T-helper 9 cell (primary cell): ENCODE measurements at regions not wholly inside any gene's neighbourhood (a gene's known extent, or its start where the extent isn't known, plus 50 kb on each side); places are given as distances from the start of the nearest gene placed in this dataset.
"Not testable (repeated sequence)": the region's sequence is repeated elsewhere in the genome, so short reads cannot be mapped to it uniquely, and the experiment has no call there.

ENCODE experiments used
- DNase-seq: peaks from one replicate; pipeline ENCODE4 v3.0.0-alpha.2; 2020

- DNase-seq = no peak
Observed at GRCh38 chr13:76331943-76332712, 554.1 kb downstream of the KCTD12 start.

- no peak for DNase-seq
Observed at GRCh38 chr13:76330761-76331160, 555.4 kb downstream of the KCTD12 start.

- DNase-seq = no peak
Observed at GRCh38 chr13:76329866-76330580, 556.2 kb downstream of the KCTD12 start.

GRCh38 chr13:76329004-76329403 is 557.2 kb downstream of the KCTD12 start:
- DNase-seq = no peak

GRCh38 chr13:76326343-76326742 is 559.9 kb downstream of the KCTD12 start:
- no peak for DNase-seq

GRCh38 chr13:76319921-76320320 is 566.3 kb downstream of the KCTD12 start:
- no peak for DNase-seq

GRCh38 chr13:76316998-76317527 is 569.1 kb downstream of the KCTD12 start:
- DNase-seq = no peak

- no peak for DNase-seq
Observed at GRCh38 chr13:76314495-76314894, 571.7 kb downstream of the KCTD12 start.

- DNase-seq = no peak
Observed at GRCh38 chr13:76307142-76307541, 579.1 kb downstream of the KCTD12 start.

- DNase-seq = no peak
Observed at GRCh38 chr13:76300688-76301087, 585.5 kb downstream of the KCTD12 start.

GRCh38 chr13:76297331-76297730 is 588.9 kb downstream of the KCTD12 start:
- no peak for DNase-seq

- DNase-seq = no peak
Observed at GRCh38 chr13:76296751-76297150, 589.5 kb downstream of the KCTD12 start.

- DNase-seq = not testable (repeated sequence)
Observed at GRCh38 chr13:76295020-76295419, 591.2 kb downstream of the KCTD12 start.

GRCh38 chr13:76293751-76294150 is 592.5 kb downstream of the KCTD12 start:
- DNase-seq = no peak

- DNase-seq = no peak
Observed at GRCh38 chr13:76293346-76293745, 592.9 kb downstream of the KCTD12 start.

- DNase-seq = no peak
Observed at GRCh38 chr13:76292726-76293125, 593.5 kb downstream of the KCTD12 start.

GRCh38 chr13:76292031-76292430 is 594.2 kb downstream of the KCTD12 start:
- DNase-seq = no peak

GRCh38 chr13:76289558-76289957 is 596.6 kb downstream of the KCTD12 start:
- no peak for DNase-seq

- no peak for DNase-seq
Observed at GRCh38 chr13:76286178-76286577, 600.0 kb downstream of the KCTD12 start.

- no peak for DNase-seq
Observed at GRCh38 chr13:76285463-76285862, 600.7 kb downstream of the KCTD12 start.

- not testable (repeated sequence) for DNase-seq
Observed at GRCh38 chr13:76279766-76280165, 606.4 kb downstream of the KCTD12 start.

GRCh38 chr13:76271728-76272232 is 614.4 kb downstream of the KCTD12 start:
- DNase-seq = no peak

GRCh38 chr13:76268307-76268706 is 617.9 kb downstream of the KCTD12 start:
- not testable (repeated sequence) for DNase-seq

GRCh38 chr13:76267216-76267615 is 619.0 kb downstream of the KCTD12 start:
- DNase-seq = no peak
